CD4-positive, alpha-beta T cell (primary cell): ENCODE measurements at regions not wholly inside any gene's neighbourhood (a gene's known extent, or its start where the extent isn't known, plus 50 kb on each side); places are given as distances from the start of the nearest gene placed in this dataset.

Experiments used
- ATAC-seq: fragments of 200-7000 bp; cut with Tn5 transposase; one replicate; pipeline ENCODE4 v1.10.0; 2022; ENCODE audit warnings: mild to moderate bottlenecking; ENCODE audit not compliant: poor library complexity
- CTCF ChIA-PET: fragments of 350-600 bp; sonication (Branson Sonifier 250); formaldehyde crosslinking; loops from one replicate; lab custom pipeline; 2021; ENCODE audit warnings: antibody characterized with exemption, inconsistent platforms; lab: Charles Lee
- POLR2A ChIA-PET: fragments of 350-600 bp; sonication (Branson Sonifier 250); formaldehyde crosslinking; loops from one replicate; lab custom pipeline; 2021; ENCODE audit warnings: antibody characterized with exemption, inconsistent platforms; lab: Charles Lee
- DNase-seq, 14 experiments: peaks; one replicate each; pipeline ENCODE4 v3.0.0-alpha.2; 2013 to 2020; ENCODE audit warnings: mixed read lengths in 2 of 14
- H3K27ac ChIP-seq, 2 donors: one replicate each; pipeline versions ENCODE4 v1.5.1 to v1.7.0; 2013; ENCODE audit warnings: low read length in 2 of 2, low read depth in 1 of 2, mild to moderate bottlenecking in 1 of 2
- H3K27me3 ChIP-seq, 2 experiments: 1 replicate in 1 of 2; 2 replicates in 1 of 2; pipeline versions ENCODE4 v1.6.1 to v1.7.0; 2013; ENCODE audit warnings: low read length in 2 of 2, control low read depth in 1 of 2, mild to moderate bottlenecking in 1 of 2, moderate library complexity in 1 of 2; ENCODE audit not compliant: insufficient read depth in 2 of 2, control insufficient read depth in 1 of 2
- H3K36me3 ChIP-seq: one replicate; pipeline ENCODE4 v1.6.1; 2013; ENCODE audit warnings: low read length, control low read depth; ENCODE audit not compliant: insufficient read depth
- H3K4me1 ChIP-seq: one replicate; pipeline ENCODE4 v1.6.1; 2013; ENCODE audit warnings: low read length, control low read depth; ENCODE audit not compliant: insufficient read depth
- H3K4me3 ChIP-seq: one replicate; pipeline ENCODE4 v1.5.1; 2013; ENCODE audit warnings: mild to moderate bottlenecking, low read length, moderate library complexity
- H3K9me3 ChIP-seq, 2 experiments: 1 replicate in 1 of 2; 2 replicates in 1 of 2; pipeline versions ENCODE4 v1.6.1 to v1.7.0; 2013; ENCODE audit warnings: low read length in 2 of 2, mild to moderate bottlenecking in 2 of 2, control low read depth in 1 of 2, moderate library complexity in 1 of 2; ENCODE audit not compliant: control insufficient read depth in 1 of 2, insufficient read depth in 1 of 2
- H3K27ac Mint-ChIP-seq: one replicate; pipeline ENCODE4 v1.8.0; 2020; ENCODE audit warnings: mixed read lengths
- H3K27me3 Mint-ChIP-seq: one replicate; pipeline ENCODE4 v1.8.0; 2021; ENCODE audit warnings: mixed read lengths
- H3K36me3 Mint-ChIP-seq: one replicate; pipeline ENCODE4 v1.8.0; 2021; ENCODE audit warnings: low read depth, mixed read lengths
- H3K4me1 Mint-ChIP-seq: one replicate; pipeline ENCODE4 v1.8.0; 2021; ENCODE audit warnings: low read depth, mixed read lengths
- H3K4me3 Mint-ChIP-seq: one replicate; pipeline ENCODE4 v1.8.0; 2020; ENCODE audit warnings: mild to moderate bottlenecking, mixed read lengths
- H3K9me3 Mint-ChIP-seq: one replicate; pipeline ENCODE4 v1.8.0; 2020; ENCODE audit warnings: mixed read lengths
- intact Hi-C, 2 experiments: fragments of 100-400 bp; cut with DNase I in 1 of 2; cut with micrococcal nuclease in 1 of 2; formaldehyde crosslinking; loops; one replicate each; pipeline versions ENCODE4 v1.15.1 to v1.9.0; 2023 to 2025; cut with DNase I, micrococcal nuclease
- TF ChIP-seq, protein P1 (sequence below): fragments of 200-600 bp; IDR thresholded peaks from one replicate; pipeline ENCODE4 v1.8.0; 2022; ENCODE audit warnings: antibody characterized with exemption, mild to moderate bottlenecking

DNA sequence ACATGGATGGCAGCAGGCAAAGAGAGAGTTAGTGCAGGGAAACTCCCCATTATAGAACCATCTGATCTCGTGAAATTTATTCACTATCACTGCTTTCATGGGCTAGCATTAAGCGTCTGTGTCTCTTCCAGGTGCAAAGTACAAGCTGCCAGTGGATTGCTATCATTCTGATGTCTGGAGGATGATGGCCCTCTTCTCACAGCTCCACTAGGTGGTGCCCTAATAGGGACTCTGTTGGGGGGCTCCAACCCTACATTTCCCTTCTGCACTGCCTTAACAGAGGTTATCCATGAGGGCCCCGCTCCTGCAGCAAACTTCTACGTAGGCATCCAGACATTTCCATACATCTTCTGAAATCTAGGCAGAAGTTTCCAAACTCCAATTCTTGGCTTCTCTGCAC is 347.8 kb upstream of the HS3ST5 start:
- Mint-ChIP-seq H3K27ac (no peak overlapping the region), H3K9me3 (peaks cover 11% of the 10 kb centered on the region), H3K27me3 (no peaks in the 10 kb centered on the region), H3K36me3 (no peaks in the 10 kb centered on the region), H3K4me3 (no peak overlapping the region), H3K4me1 (no peaks in the 10 kb centered on the region)
- DNase-seq (no peak), ATAC-seq (no peak)
- Histone ChIP-seq H3K4me3 (no peak overlapping the region), H3K4me1 (no peaks in the 10 kb centered on the region), H3K9me3 (no peaks in the 10 kb centered on the region), H3K27ac (no peak overlapping the region), H3K27me3 (no peaks in the 10 kb centered on the region), H3K36me3 (no peaks in the 10 kb centered on the region)
- intact Hi-C loops, result no loop called here
- CTCF ChIA-PET, result no interaction called here
- TF ChIP-seq, protein P1, sequence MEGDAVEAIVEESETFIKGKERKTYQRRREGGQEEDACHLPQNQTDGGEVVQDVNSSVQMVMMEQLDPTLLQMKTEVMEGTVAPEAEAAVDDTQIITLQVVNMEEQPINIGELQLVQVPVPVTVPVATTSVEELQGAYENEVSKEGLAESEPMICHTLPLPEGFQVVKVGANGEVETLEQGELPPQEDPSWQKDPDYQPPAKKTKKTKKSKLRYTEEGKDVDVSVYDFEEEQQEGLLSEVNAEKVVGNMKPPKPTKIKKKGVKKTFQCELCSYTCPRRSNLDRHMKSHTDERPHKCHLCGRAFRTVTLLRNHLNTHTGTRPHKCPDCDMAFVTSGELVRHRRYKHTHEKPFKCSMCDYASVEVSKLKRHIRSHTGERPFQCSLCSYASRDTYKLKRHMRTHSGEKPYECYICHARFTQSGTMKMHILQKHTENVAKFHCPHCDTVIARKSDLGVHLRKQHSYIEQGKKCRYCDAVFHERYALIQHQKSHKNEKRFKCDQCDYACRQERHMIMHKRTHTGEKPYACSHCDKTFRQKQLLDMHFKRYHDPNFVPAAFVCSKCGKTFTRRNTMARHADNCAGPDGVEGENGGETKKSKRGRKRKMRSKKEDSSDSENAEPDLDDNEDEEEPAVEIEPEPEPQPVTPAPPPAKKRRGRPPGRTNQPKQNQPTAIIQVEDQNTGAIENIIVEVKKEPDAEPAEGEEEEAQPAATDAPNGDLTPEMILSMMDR, result no peak
- POLR2A ChIA-PET, result no interaction called here

DNA sequence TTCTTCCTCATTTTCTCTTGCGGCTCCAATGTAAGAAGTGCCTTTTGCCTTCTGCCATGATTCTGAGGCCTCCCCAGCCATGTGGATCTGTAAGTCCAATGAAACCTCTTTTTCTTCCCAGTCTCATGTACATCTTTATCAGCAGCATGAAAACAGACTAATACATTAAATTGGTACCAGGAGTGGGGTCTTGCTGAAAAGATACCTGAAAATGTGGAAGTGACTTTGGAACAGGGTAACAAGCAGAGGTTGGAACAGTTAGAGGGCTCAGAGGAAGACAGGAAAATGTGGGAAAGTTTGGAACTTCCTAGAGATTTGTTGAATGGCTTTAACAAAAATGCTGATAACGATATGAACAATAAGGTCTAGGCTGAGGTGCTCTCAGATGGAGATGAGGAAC is 316.7 kb upstream of the HS3ST5 start:
- TF ChIP-seq, protein P1, result no peak
- H3K4me1 ChIP-seq, result no peaks in the 10 kb centered on the region
- DNase-seq (no peak), ATAC-seq (no peak)
- ChIA-PET POLR2A (no interaction called here), CTCF (no interaction called here)
- no peaks in the 10 kb centered on the region for H3K4me1 Mint-ChIP-seq
- intact Hi-C loops, result no loop called here
- no peak overlapping the region for H3K4me3 ChIP-seq
- H3K27me3 Mint-ChIP-seq, result no peaks in the 10 kb centered on the region
- no peak overlapping the region for H3K27ac ChIP-seq
- H3K27me3 ChIP-seq, result no peaks in the 10 kb centered on the region
- peaks cover 0 to 7% of the 10 kb centered on the region in 2 experiments for H3K9me3 ChIP-seq
- no peak overlapping the region for H3K4me3 Mint-ChIP-seq
- peaks cover 16% of the 10 kb centered on the region for H3K9me3 Mint-ChIP-seq
- H3K36me3 ChIP-seq, result no peaks in the 10 kb centered on the region
- no peaks in the 10 kb centered on the region for H3K36me3 Mint-ChIP-seq
- H3K27ac Mint-ChIP-seq, result no peak overlapping the region

DNA sequence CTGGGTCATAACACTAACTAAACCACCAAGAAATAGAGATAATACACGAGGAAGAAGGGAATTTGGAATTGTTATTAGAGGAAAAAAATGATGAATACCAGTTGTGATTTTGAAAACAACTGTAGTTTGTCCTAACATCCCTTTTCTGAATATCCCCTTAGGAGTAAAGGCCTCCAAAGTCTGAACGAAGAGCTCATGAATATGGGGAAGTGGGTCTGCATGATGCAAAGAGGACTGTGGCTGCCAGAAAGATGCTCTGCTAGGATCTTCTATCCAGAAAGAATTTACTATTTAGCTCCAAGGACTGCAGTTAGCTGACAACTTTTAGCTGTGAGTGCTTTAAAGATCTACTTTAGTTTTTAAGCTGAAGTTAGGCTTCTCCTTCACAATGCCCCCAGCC is 308.8 kb upstream of the HS3ST5 start:
- ATAC-seq, result no peak
- Mint-ChIP-seq H3K9me3 (no peaks in the 10 kb centered on the region), H3K4me3 (no peak overlapping the region), H3K27ac (no peak overlapping the region), H3K27me3 (no peaks in the 10 kb centered on the region), H3K4me1 (no peaks in the 10 kb centered on the region), H3K36me3 (no peaks in the 10 kb centered on the region)
- POLR2A ChIA-PET, result no interaction called here
- intact Hi-C loops, result no loop called here
- Histone ChIP-seq H3K36me3 (no peaks in the 10 kb centered on the region), H3K4me1 (no peaks in the 10 kb centered on the region), H3K27ac (no peak overlapping the region), H3K4me3 (no peak overlapping the region), H3K27me3 (no peaks in the 10 kb centered on the region), H3K9me3 (no peaks in the 10 kb centered on the region)
- CTCF ChIA-PET, result no interaction called here
- no peak for DNase-seq
- TF ChIP-seq, protein P1, result no peak
